SK-N-MC (cell line): ENCODE measurements at regions not wholly inside any gene's neighbourhood (a gene's known extent, or its start where the extent isn't known, plus 50 kb on each side); places are given as distances from the start of the nearest gene placed in this dataset.

Experiments used
- EZH2 ChIP-seq: fragments of 200-600 bp; sonication (generic); IDR thresholded peaks from one replicate; pipeline ENCODE4 v1.6.1; 2017; ENCODE audit warnings: antibody characterized with exemption
- POLR2AphosphoS5 ChIP-seq: IDR thresholded peaks from 2 replicates; pipeline ENCODE4 v1.6.1; 2012; ENCODE audit warnings: mild to moderate bottlenecking, low read depth, low read length, borderline replicate concordance

- TF ChIP-seq POLR2AphosphoS5 = no peak
- no peak for TF ChIP-seq EZH2
Observed at GRCh38 chr2:226483745-226484619, 315.6 kb downstream of the IRS1 start.
